Suprapubic skin (tissue), 4 donors: ENCODE measurements at regions not wholly inside any gene's neighbourhood (a gene's known extent, or its start where the extent isn't known, plus 50 kb on each side); places are given as distances from the start of the nearest gene placed in this dataset.

Source experiments
- DNase-seq, 2 donors: peaks; one replicate each; pipeline ENCODE4 v3.0.0-alpha.2; 2019; ENCODE audit warnings: low spot score in 2 of 2
- H3K27ac ChIP-seq: fragments of 200-600 bp; sonication (generic); one replicate; pipeline ENCODE4 v1.5.1; 2019
- H3K27me3 ChIP-seq: fragments of 200-600 bp; sonication (generic); one replicate; pipeline ENCODE4 v1.5.1; 2019
- H3K36me3 ChIP-seq: fragments of 200-600 bp; sonication (generic); one replicate; pipeline ENCODE4 v1.5.1; 2019
- H3K4me1 ChIP-seq: fragments of 200-600 bp; sonication (generic); one replicate; pipeline ENCODE4 v1.5.1; 2019
- H3K4me3 ChIP-seq: fragments of 200-600 bp; sonication (generic); one replicate; pipeline ENCODE4 v1.5.1; 2019; ENCODE audit warnings: mild to moderate bottlenecking
- H3K9me3 ChIP-seq: fragments of 200-600 bp; sonication (generic); one replicate; pipeline ENCODE4 v1.5.1; 2019
- CTCF ChIP-seq, 2 donors: fragments of 200-600 bp in 1 of 2; fragments of 450-650 bp in 1 of 2; sonication (generic) in 1 of 2; IDR thresholded peaks; one replicate each; pipeline ENCODE4 v1.5.1; 2016 to 2019; ENCODE audit warnings: antibody characterized with exemption in 2 of 2, mild to moderate bottlenecking in 1 of 2, moderate library complexity in 1 of 2
- EP300 ChIP-seq: sonication (generic); formaldehyde crosslinking; IDR thresholded peaks from one replicate; pipeline ENCODE4 v1.6.1; 2017; ENCODE audit warnings: antibody characterized with exemption
- POLR2A ChIP-seq, 2 donors: fragments of 450-650 bp; IDR thresholded peaks; one replicate each; pipeline ENCODE4 v1.6.1; 2017; ENCODE audit warnings: antibody characterized with exemption in 2 of 2, mild to moderate bottlenecking in 2 of 2, moderate library complexity in 2 of 2
- POLR2AphosphoS5 ChIP-seq, 3 donors: sonication (generic); formaldehyde crosslinking; IDR thresholded peaks; one replicate each; pipeline ENCODE4 v1.6.1; 2017; ENCODE audit warnings: antibody characterized with exemption in 3 of 3
- WGBS: methylation state at CpG from one replicate; pipeline ENCODE4 v1.1.5; 2018; 5-methylcytosine and 5-hydroxymethylcytosine counted together

- no peak for DNase-seq
- no peak overlapping the region for H3K4me3 ChIP-seq
- no peaks in the 10 kb centered on the region for H3K9me3 ChIP-seq
- H3K27ac ChIP-seq = no peak overlapping the region
- no peaks in the 10 kb centered on the region for H3K36me3 ChIP-seq
- 52% methylated on average over 3 of the region's 3 CpGs for WGBS
- H3K27me3 ChIP-seq = no peaks in the 10 kb centered on the region
- H3K4me1 ChIP-seq = no peaks in the 10 kb centered on the region
- TF ChIP-seq EP300 (no peak), POLR2A (IDR thresholded peaks at IDR 0.05) (no peak), POLR2AphosphoS5 (IDR thresholded peaks at IDR 0.05) (no peak), CTCF (IDR thresholded peaks at IDR 0.05) (no peak)
Observed at GRCh38 chr3:87161851-87162250, 65.3 kb upstream of the CHMP2B start.

DNA sequence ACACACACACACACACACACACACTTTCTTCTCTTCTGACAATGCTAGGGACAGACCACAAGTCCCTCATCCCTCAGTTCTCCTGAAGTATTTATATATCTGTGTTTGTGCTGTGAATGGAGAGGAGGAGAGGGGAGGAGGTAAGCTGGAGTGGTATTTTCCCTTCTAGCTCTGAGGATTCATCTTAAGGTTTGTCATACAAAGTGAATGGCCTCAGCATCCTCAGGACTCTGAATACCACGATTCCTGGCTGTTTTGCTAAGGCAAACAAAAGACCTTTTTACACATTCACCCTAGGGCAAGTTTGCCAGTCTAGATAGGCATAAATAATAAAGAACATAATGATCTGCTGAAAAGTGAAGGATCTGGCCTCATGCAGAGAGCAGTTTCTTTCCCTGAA is 65.7 kb upstream of the CHMP2B start:
- WGBS = 30% methylated on average over 1 of the region's 1 CpG
- TF ChIP-seq POLR2AphosphoS5 (IDR thresholded peaks at IDR 0.05) (no peak), EP300 (no peak), POLR2A (IDR thresholded peaks at IDR 0.05) (no peak), CTCF (IDR thresholded peaks at IDR 0.05) (no peak)
- no peaks in the 10 kb centered on the region for H3K4me1 ChIP-seq

GRCh38 chr3:87161013-87161412 is 66.1 kb upstream of the CHMP2B start:
- 69% methylated on average over 3 of the region's 3 CpGs for WGBS
- Histone ChIP-seq H3K4me1 (no peaks in the 10 kb centered on the region), H3K27me3 (no peaks in the 10 kb centered on the region), H3K36me3 (no peaks in the 10 kb centered on the region), H3K4me3 (no peak overlapping the region), H3K27ac (no peak overlapping the region), H3K9me3 (no peaks in the 10 kb centered on the region)
- TF ChIP-seq POLR2A (IDR thresholded peaks at IDR 0.05) = no peak
- no peak for TF ChIP-seq EP300
- no peak for DNase-seq

More for the DNA sequence above, 65.7 kb upstream of the CHMP2B start:
- H3K27ac ChIP-seq = no peak overlapping the region
- no peaks in the 10 kb centered on the region for H3K27me3 ChIP-seq
- no peaks in the 10 kb centered on the region for H3K9me3 ChIP-seq
- no peak for DNase-seq
- no peaks in the 10 kb centered on the region for H3K36me3 ChIP-seq
- no peak overlapping the region for H3K4me3 ChIP-seq

DNA sequence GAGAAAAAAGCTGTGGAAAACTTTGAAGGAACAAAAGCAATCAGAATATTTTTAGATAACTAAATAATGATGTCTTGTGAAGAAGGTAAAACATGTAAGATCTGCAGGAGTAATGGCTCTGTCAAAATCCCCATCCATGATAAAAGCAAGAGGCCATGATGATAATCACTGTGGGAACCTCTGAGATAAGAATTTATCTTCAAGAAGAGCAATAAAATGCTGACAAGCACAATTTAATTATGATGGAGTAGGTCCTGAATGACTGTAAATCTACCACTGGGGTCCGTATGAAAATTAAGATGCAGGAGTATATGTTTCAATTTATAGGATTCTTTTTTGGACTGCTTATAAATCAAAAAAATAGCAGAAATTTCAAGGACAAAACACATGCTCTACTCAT is 68.3 kb upstream of the CHMP2B start:
- TF ChIP-seq POLR2AphosphoS5 (IDR thresholded peaks at IDR 0.05) (no peak), POLR2A (IDR thresholded peaks at IDR 0.05) (no peak), EP300 (no peak), CTCF (IDR thresholded peaks at IDR 0.05) (no peak)
- 38% methylated on average over 1 of the region's 1 CpG for WGBS
- DNase-seq = no peak
- Histone ChIP-seq H3K27ac (no peak overlapping the region), H3K36me3 (no peaks in the 10 kb centered on the region), H3K9me3 (no peaks in the 10 kb centered on the region), H3K4me1 (no peaks in the 10 kb centered on the region), H3K27me3 (no peaks in the 10 kb centered on the region), H3K4me3 (no peak overlapping the region)

DNA sequence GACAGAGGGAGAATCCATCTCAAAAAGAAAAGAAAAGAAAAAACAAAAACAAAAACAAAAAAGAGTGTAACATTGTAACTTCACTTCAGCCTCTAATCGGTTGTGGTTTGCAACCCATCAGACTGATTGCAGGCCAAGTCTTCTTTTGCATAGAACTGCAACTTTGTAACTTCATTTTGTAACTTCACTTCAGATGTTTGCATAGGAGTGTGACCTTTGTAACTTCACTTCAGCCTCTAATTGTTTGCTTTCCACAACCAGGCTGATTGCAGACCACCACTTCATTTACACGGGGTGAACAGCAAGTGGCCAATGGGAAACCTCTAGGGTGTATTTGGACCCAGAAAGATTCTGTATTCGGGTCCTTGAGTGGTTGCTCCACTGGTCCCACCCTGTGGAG is 79.1 kb upstream of the CHMP2B start:
- Histone ChIP-seq H3K9me3 (no peaks in the 10 kb centered on the region), H3K4me1 (no peaks in the 10 kb centered on the region), H3K4me3 (no peak overlapping the region), H3K27ac (no peak overlapping the region), H3K36me3 (no peaks in the 10 kb centered on the region), H3K27me3 (no peaks in the 10 kb centered on the region)
- WGBS = 89% methylated on average over 3 of the region's 3 CpGs
- no peak for DNase-seq
- TF ChIP-seq CTCF (IDR thresholded peaks at IDR 0.05) = no peak
- no peak for TF ChIP-seq POLR2AphosphoS5 (IDR thresholded peaks at IDR 0.05)
- TF ChIP-seq EP300 = no peak
- TF ChIP-seq POLR2A (IDR thresholded peaks at IDR 0.05) = no peak

DNA sequence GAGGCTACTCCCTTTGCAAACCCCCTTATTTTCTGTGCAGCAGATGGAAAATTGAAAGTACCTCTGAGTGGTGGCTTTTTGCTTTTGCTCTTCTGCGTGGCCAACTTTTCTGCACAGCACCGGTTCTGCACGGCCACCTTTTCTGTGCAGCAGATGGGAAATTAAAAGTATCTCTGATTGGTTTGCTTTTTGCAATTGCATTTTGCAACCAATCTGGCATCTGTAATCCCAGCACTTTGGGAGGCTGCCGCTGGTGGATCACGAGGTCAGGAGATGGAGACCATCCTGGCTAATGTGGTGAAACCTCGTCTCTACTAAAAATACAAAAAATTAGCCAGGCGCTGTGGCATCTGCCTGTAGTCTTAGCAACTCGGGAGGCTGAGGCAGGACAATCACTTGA is 79.5 kb upstream of the CHMP2B start:
- Histone ChIP-seq H3K9me3 (no peaks in the 10 kb centered on the region), H3K4me1 (no peaks in the 10 kb centered on the region), H3K4me3 (no peak overlapping the region), H3K27ac (no peak overlapping the region), H3K36me3 (no peaks in the 10 kb centered on the region), H3K27me3 (no peaks in the 10 kb centered on the region)
- no peak for DNase-seq
- 86% methylated on average over 8 of the region's 8 CpGs for WGBS
- TF ChIP-seq CTCF (IDR thresholded peaks at IDR 0.05) (no peak), POLR2AphosphoS5 (IDR thresholded peaks at IDR 0.05) (no peak), EP300 (no peak), POLR2A (IDR thresholded peaks at IDR 0.05) (no peak)
